ENCODE measurements at regions not wholly inside any gene's neighbourhood (a gene's known extent, or its start where the extent isn't known, plus 50 kb on each side); places are given as distances from the start of the nearest gene placed in this dataset.

- no peak for DNase-seq
- no peaks in the 10 kb centered on the region for H3K4me1 ChIP-seq
Observed at GRCh38 chr16:63737633-63738032, 1384.2 kb downstream of the CDH11 start.

GRCh38 chr16:63735456-63735855, 1386.4 kb downstream of the CDH11 start:
- Histone ChIP-seq H3K27me3 (no peaks in the 10 kb centered on the region), H3K9me3 (no peaks in the 10 kb centered on the region), H3K36me3 (no peaks in the 10 kb centered on the region), H3K27ac (no peak overlapping the region), H3K4me3 (no peak overlapping the region), H3K4me1 (no peaks in the 10 kb centered on the region)
- TF ChIP-seq POLR2A (IDR thresholded peaks at IDR 0.05): no peak
- no peak for TF ChIP-seq CTCF (IDR thresholded peaks at IDR 0.05)
- intact Hi-C loops (cut with DNase I; ENCODE audit: low total_unique reads): no loop called here
- DNase-seq: no peak

More at GRCh38 chr16:63737633-63738032, 1384.2 kb downstream of the CDH11 start:
- TF ChIP-seq CTCF (IDR thresholded peaks at IDR 0.05): no peak
- intact Hi-C loops (cut with DNase I; ENCODE audit: low total_unique reads): no loop called here
- H3K27me3 ChIP-seq: no peaks in the 10 kb centered on the region
- no peak overlapping the region for H3K27ac ChIP-seq
- H3K4me3 ChIP-seq: no peak overlapping the region
- no peaks in the 10 kb centered on the region for H3K36me3 ChIP-seq
- H3K9me3 ChIP-seq: no peaks in the 10 kb centered on the region

GRCh38 chr16:63720848-63721247, 1401.0 kb downstream of the CDH11 start:
- DNase-seq: no peak
- Histone ChIP-seq H3K27me3 (no peaks in the 10 kb centered on the region), H3K27ac (no peak overlapping the region), H3K9me3 (no peaks in the 10 kb centered on the region), H3K36me3 (no peaks in the 10 kb centered on the region), H3K4me3 (no peak overlapping the region), H3K4me1 (no peaks in the 10 kb centered on the region)
- TF ChIP-seq CTCF (IDR thresholded peaks at IDR 0.05) (no peak), POLR2A (IDR thresholded peaks at IDR 0.05) (no peak)
- intact Hi-C loops (cut with DNase I; ENCODE audit: low total_unique reads): no loop called here

GRCh38 chr16:63719926-63720325, 1401.9 kb downstream of the CDH11 start:
- Histone ChIP-seq H3K27me3 (no peaks in the 10 kb centered on the region), H3K4me1 (no peaks in the 10 kb centered on the region), H3K36me3 (no peaks in the 10 kb centered on the region), H3K4me3 (no peak overlapping the region), H3K9me3 (no peaks in the 10 kb centered on the region), H3K27ac (no peak overlapping the region)
- no peak for DNase-seq
- TF ChIP-seq POLR2A (IDR thresholded peaks at IDR 0.05) (no peak), CTCF (IDR thresholded peaks at IDR 0.05) (no peak)
- intact Hi-C loops (cut with DNase I; ENCODE audit: low total_unique reads): no loop called here

- no peaks in the 10 kb centered on the region for H3K9me3 ChIP-seq
- no peak overlapping the region for H3K27ac ChIP-seq
- DNase-seq: no peak
- H3K4me1 ChIP-seq: no peaks in the 10 kb centered on the region
- intact Hi-C loops (cut with DNase I; ENCODE audit: low total_unique reads): no loop called here
- TF ChIP-seq POLR2A (IDR thresholded peaks at IDR 0.05) (no peak), CTCF (IDR thresholded peaks at IDR 0.05) (no peak)
- no peaks in the 10 kb centered on the region for H3K27me3 ChIP-seq
- H3K4me3 ChIP-seq: no peak overlapping the region
- H3K36me3 ChIP-seq: no peaks in the 10 kb centered on the region
Observed at GRCh38 chr16:63717806-63718205, 1404.1 kb downstream of the CDH11 start.

Data from uterus (tissue), 3 donors.